HepG2 (cell line): ENCODE measurements at regions not wholly inside any gene's neighbourhood (a gene's known extent, or its start where the extent isn't known, plus 50 kb on each side); places are given as distances from the start of the nearest gene placed in this dataset.

Source experiments
- FLYWCH1 ChIP-seq: sonication (generic); formaldehyde crosslinking; IDR thresholded peaks from 2 replicates; pipeline ENCODE4 v1.8.1; 2023; ENCODE audit warnings: mild to moderate bottlenecking, missing genetic modification reagents
- FOXK2 ChIP-seq: fragments of 450-650 bp; IDR thresholded peaks from 2 replicates; pipeline ENCODE4 v1.6.1; 2016
- MTA1 ChIP-seq: sonication (generic); formaldehyde crosslinking; IDR thresholded peaks from 2 replicates; pipeline ENCODE4 v1.4.0; 2020; ENCODE audit warnings: missing genetic modification reagents, mild to moderate bottlenecking, borderline replicate concordance
- PRDM4 ChIP-seq: sonication (generic); formaldehyde crosslinking; IDR thresholded peaks from 2 replicates; pipeline ENCODE4 v1.9.0; 2021; ENCODE audit warnings: missing genetic modification reagents, borderline replicate concordance
- ZFP90 ChIP-seq: sonication (generic); formaldehyde crosslinking; IDR thresholded peaks from 2 replicates; pipeline ENCODE4 v1.8.0; 2022; ENCODE audit warnings: missing genetic modification reagents, mild to moderate bottlenecking, inconsistent platforms, borderline replicate concordance
- ZNF879 ChIP-seq: sonication (generic); formaldehyde crosslinking; IDR thresholded peaks from 2 replicates; pipeline ENCODE4 v1.8.1; 2023; ENCODE audit warnings: missing genetic modification reagents
- TF ChIP-seq, protein P1 (sequence below): sonication (generic); formaldehyde crosslinking; IDR thresholded peaks from 2 replicates; pipeline ENCODE4 v1.5.0; 2020; ENCODE audit warnings: mild to moderate bottlenecking, missing genetic modification reagents, borderline replicate concordance
- TF ChIP-seq, protein P2 (sequence below): IDR thresholded peaks from 2 replicates; pipeline ENCODE4 v1.6.1; 2016

DNA sequence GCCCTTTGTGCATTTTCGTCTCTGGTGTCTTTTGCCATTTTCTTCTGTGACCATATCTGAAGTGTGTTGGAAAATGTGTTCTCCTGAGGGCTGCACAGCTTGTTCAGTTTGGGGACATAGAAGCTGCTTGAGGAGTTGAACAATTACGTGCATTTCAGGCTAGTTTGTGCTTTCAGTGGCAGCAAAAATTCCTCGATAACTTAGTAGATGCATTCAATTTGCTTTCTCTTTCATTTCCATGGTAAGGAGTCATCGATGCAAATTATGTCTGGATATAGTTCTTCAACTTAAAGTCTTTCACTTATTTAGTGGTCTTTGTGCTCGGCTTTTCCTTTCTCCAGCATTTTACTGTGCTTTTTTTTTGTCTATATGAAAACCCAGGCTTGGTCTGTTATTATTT is 441.5 kb downstream of the PLA2G4A start (continued):
- no peak for TF ChIP-seq PRDM4
- TF ChIP-seq MTA1, result no peak
- no peak for TF ChIP-seq FOXK2
- TF ChIP-seq ZNF879 (CRISPR knock-in tag), result no peak
- TF ChIP-seq, protein P1, sequence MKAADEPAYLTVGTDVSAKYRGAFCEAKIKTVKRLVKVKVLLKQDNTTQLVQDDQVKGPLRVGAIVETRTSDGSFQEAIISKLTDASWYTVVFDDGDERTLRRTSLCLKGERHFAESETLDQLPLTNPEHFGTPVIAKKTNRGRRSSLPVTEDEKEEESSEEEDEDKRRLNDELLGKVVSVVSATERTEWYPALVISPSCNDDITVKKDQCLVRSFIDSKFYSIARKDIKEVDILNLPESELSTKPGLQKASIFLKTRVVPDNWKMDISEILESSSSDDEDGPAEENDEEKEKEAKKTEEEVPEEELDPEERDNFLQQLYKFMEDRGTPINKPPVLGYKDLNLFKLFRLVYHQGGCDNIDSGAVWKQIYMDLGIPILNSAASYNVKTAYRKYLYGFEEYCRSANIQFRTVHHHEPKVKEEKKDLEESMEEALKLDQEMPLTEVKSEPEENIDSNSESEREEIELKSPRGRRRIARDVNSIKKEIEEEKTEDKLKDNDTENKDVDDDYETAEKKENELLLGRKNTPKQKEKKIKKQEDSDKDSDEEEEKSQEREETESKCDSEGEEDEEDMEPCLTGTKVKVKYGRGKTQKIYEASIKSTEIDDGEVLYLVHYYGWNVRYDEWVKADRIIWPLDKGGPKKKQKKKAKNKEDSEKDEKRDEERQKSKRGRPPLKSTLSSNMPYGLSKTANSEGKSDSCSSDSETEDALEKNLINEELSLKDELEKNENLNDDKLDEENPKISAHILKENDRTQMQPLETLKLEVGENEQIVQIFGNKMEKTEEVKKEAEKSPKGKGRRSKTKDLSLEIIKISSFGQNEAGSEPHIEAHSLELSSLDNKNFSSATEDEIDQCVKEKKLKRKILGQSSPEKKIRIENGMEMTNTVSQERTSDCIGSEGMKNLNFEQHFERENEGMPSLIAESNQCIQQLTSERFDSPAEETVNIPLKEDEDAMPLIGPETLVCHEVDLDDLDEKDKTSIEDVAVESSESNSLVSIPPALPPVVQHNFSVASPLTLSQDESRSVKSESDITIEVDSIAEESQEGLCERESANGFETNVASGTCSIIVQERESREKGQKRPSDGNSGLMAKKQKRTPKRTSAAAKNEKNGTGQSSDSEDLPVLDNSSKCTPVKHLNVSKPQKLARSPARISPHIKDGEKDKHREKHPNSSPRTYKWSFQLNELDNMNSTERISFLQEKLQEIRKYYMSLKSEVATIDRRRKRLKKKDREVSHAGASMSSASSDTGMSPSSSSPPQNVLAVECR, result no peak
- TF ChIP-seq, protein P2, sequence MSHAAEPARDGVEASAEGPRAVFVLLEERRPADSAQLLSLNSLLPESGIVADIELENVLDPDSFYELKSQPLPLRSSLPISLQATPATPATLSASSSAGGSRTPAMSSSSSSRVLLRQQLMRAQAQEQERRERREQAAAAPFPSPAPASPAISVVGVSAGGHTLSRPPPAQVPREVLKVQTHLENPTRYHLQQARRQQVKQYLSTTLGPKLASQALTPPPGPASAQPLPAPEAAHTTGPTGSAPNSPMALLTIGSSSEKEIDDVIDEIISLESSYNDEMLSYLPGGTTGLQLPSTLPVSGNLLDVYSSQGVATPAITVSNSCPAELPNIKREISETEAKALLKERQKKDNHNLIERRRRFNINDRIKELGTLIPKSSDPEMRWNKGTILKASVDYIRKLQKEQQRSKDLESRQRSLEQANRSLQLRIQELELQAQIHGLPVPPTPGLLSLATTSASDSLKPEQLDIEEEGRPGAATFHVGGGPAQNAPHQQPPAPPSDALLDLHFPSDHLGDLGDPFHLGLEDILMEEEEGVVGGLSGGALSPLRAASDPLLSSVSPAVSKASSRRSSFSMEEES, result no peak
- TF ChIP-seq ZFP90 (CRISPR knock-in tag), result no peak
- no peak for TF ChIP-seq FLYWCH1
